IgD-negative memory B cell (primary cell): ENCODE measurements at regions not wholly inside any gene's neighbourhood (a gene's known extent, or its start where the extent isn't known, plus 50 kb on each side); places are given as distances from the start of the nearest gene placed in this dataset.
"Not testable (repeated sequence)": the region's sequence is repeated elsewhere in the genome, so short reads cannot be mapped to it uniquely, and the experiment has no call there.

Experiments
- H3K27ac Mint-ChIP-seq, 3 donors: one replicate each; pipeline ENCODE4 v1.8.0; 2020 to 2022; ENCODE audit warnings: mild to moderate bottlenecking in 3 of 3, mixed read lengths in 3 of 3, moderate library complexity in 1 of 3
- H3K27me3 Mint-ChIP-seq: one replicate; pipeline ENCODE4 v1.8.0; 2021; ENCODE audit warnings: mixed read lengths
- H3K36me3 Mint-ChIP-seq: one replicate; pipeline ENCODE4 v1.8.0; 2020; ENCODE audit warnings: mild to moderate bottlenecking, mixed read lengths
- H3K4me1 Mint-ChIP-seq, 3 donors: one replicate each; pipeline ENCODE4 v1.8.0; 2020 to 2022; ENCODE audit warnings: mixed read lengths in 3 of 3, mild to moderate bottlenecking in 1 of 3
- H3K4me3 Mint-ChIP-seq, 4 donors: one replicate each; pipeline ENCODE4 v1.8.0; 2020 to 2022; ENCODE audit warnings: mild to moderate bottlenecking in 4 of 4, mixed read lengths in 4 of 4, moderate library complexity in 3 of 4
- H3K9me3 Mint-ChIP-seq, 3 donors: one replicate each; pipeline ENCODE4 v1.8.0; 2020 to 2021; ENCODE audit warnings: mixed read lengths in 3 of 3, mild to moderate bottlenecking in 1 of 3

- Mint-ChIP-seq H3K4me3 (no peak overlapping the region), H3K27ac (no peak overlapping the region), H3K27me3 (no peaks in the 10 kb centered on the region), H3K4me1 (no peaks in the 10 kb centered on the region), H3K9me3 (peaks cover 11 to 30% (median 17%) of the 10 kb centered on the region in 3 donors), H3K36me3 (no peaks in the 10 kb centered on the region)
Observed at GRCh38 chr19:29154163-29154562, 58.8 kb downstream of the UQCRFS1 start.

- no peaks in the 10 kb centered on the region for H3K36me3 Mint-ChIP-seq
- no peaks in the 10 kb centered on the region for H3K27me3 Mint-ChIP-seq
- H3K4me1 Mint-ChIP-seq, result no peaks in the 10 kb centered on the region
- H3K4me3 Mint-ChIP-seq, result no peak overlapping the region
- H3K27ac Mint-ChIP-seq, result no peak overlapping the region
- H3K9me3 Mint-ChIP-seq, result peaks cover 0 to 5% (median under 1%) of the 10 kb centered on the region in 3 donors
Observed at GRCh38 chr19:29145756-29146155, 67.2 kb downstream of the UQCRFS1 start.

GRCh38 chr19:29143183-29143582, 69.8 kb downstream of the UQCRFS1 start:
- Mint-ChIP-seq H3K4me3 (no peak overlapping the region), H3K4me1 (no peaks in the 10 kb centered on the region), H3K27me3 (no peaks in the 10 kb centered on the region), H3K36me3 (no peaks in the 10 kb centered on the region), H3K9me3 (peaks cover 4 to 16% (median 5%) of the 10 kb centered on the region in 3 donors), H3K27ac (no peak overlapping the region)

- H3K27ac Mint-ChIP-seq, result no peak overlapping the region
- peaks cover 8 to 21% (median 18%) of the 10 kb centered on the region in 3 donors for H3K9me3 Mint-ChIP-seq
- no peaks in the 10 kb centered on the region for H3K36me3 Mint-ChIP-seq
- no peaks in the 10 kb centered on the region for H3K4me1 Mint-ChIP-seq
- no peaks in the 10 kb centered on the region for H3K27me3 Mint-ChIP-seq
- H3K4me3 Mint-ChIP-seq, result no peak overlapping the region
Observed at GRCh38 chr19:29139227-29139626, 73.7 kb downstream of the UQCRFS1 start.

GRCh38 chr19:29138206-29138605, 74.7 kb downstream of the UQCRFS1 start:
- not testable (repeated sequence) for H3K27me3 Mint-ChIP-seq, H3K4me3 Mint-ChIP-seq, H3K27ac Mint-ChIP-seq, H3K36me3 Mint-ChIP-seq, H3K4me1 Mint-ChIP-seq
- H3K9me3 Mint-ChIP-seq, result peaks cover 10 to 26% (median 24%) of the 10 kb centered on the region in 3 donors

GRCh38 chr19:29131456-29131855, 81.5 kb downstream of the UQCRFS1 start:
- no peaks in the 10 kb centered on the region for H3K4me1 Mint-ChIP-seq
- H3K36me3 Mint-ChIP-seq, result peaks cover 5% of the 10 kb centered on the region
- no peaks in the 10 kb centered on the region for H3K27me3 Mint-ChIP-seq
- H3K4me3 Mint-ChIP-seq, result no peak overlapping the region
- no peak overlapping the region for H3K27ac Mint-ChIP-seq
- peaks cover 6 to 21% (median 15%) of the 10 kb centered on the region in 3 donors for H3K9me3 Mint-ChIP-seq

- no peaks in the 10 kb centered on the region for H3K27me3 Mint-ChIP-seq
- no peak overlapping the region for H3K27ac Mint-ChIP-seq
- no peak overlapping the region for H3K4me3 Mint-ChIP-seq
- no peaks in the 10 kb centered on the region for H3K4me1 Mint-ChIP-seq
- peaks cover 5% of the 10 kb centered on the region for H3K36me3 Mint-ChIP-seq
- peaks cover 4 to 16% (median 13%) of the 10 kb centered on the region in 3 donors for H3K9me3 Mint-ChIP-seq
Observed at GRCh38 chr19:29129148-29129547, 83.8 kb downstream of the UQCRFS1 start.

- peaks cover 2 to 12% (median 10%) of the 10 kb centered on the region in 3 donors for H3K9me3 Mint-ChIP-seq
- no peak overlapping the region for H3K27ac Mint-ChIP-seq
Observed at GRCh38 chr19:29128203-29128602, 84.7 kb downstream of the UQCRFS1 start.

GRCh38 chr19:29122185-29122584, 90.8 kb downstream of the UQCRFS1 start:
- H3K4me1 Mint-ChIP-seq, result no peaks in the 10 kb centered on the region
- no peak overlapping the region for H3K4me3 Mint-ChIP-seq
- H3K9me3 Mint-ChIP-seq, result peaks cover 5 to 14% (median 13%) of the 10 kb centered on the region in 3 donors
- no peaks in the 10 kb centered on the region for H3K27me3 Mint-ChIP-seq
- no peaks in the 10 kb centered on the region for H3K36me3 Mint-ChIP-seq
- no peak overlapping the region for H3K27ac Mint-ChIP-seq

More at GRCh38 chr19:29128203-29128602, 84.7 kb downstream of the UQCRFS1 start:
- no peaks in the 10 kb centered on the region for H3K4me1 Mint-ChIP-seq
- no peak overlapping the region for H3K4me3 Mint-ChIP-seq
- no peaks in the 10 kb centered on the region for H3K36me3 Mint-ChIP-seq
- no peaks in the 10 kb centered on the region for H3K27me3 Mint-ChIP-seq

GRCh38 chr19:29121684-29122083, 91.3 kb downstream of the UQCRFS1 start:
- no peaks in the 10 kb centered on the region for H3K36me3 Mint-ChIP-seq
- no peak overlapping the region for H3K27ac Mint-ChIP-seq
- peaks cover 5 to 19% (median 13%) of the 10 kb centered on the region in 3 donors for H3K9me3 Mint-ChIP-seq
- no peaks in the 10 kb centered on the region for H3K27me3 Mint-ChIP-seq
- H3K4me1 Mint-ChIP-seq, result no peaks in the 10 kb centered on the region
- H3K4me3 Mint-ChIP-seq, result no peak overlapping the region

- peaks cover 2 to 18% (median 13%) of the 10 kb centered on the region in 3 donors for H3K9me3 Mint-ChIP-seq
- H3K36me3 Mint-ChIP-seq, result no peaks in the 10 kb centered on the region
- no peak overlapping the region for H3K27ac Mint-ChIP-seq
- H3K4me1 Mint-ChIP-seq, result no peaks in the 10 kb centered on the region
- peak overlapping the region in 1 of 4 donors; percentile 49 for H3K4me3 Mint-ChIP-seq
- no peaks in the 10 kb centered on the region for H3K27me3 Mint-ChIP-seq
Observed at GRCh38 chr19:29120466-29120865, 92.5 kb downstream of the UQCRFS1 start.

- Mint-ChIP-seq H3K27me3 (no peaks in the 10 kb centered on the region), H3K9me3 (peaks cover 2 to 18% (median 9%) of the 10 kb centered on the region in 3 donors), H3K36me3 (no peaks in the 10 kb centered on the region), H3K4me3 (peak overlapping the region in 1 of 4 donors; percentile 73), H3K27ac (peak overlapping the region in 1 of 3 donors; percentile 23), H3K4me1 (no peaks in the 10 kb centered on the region)
Observed at GRCh38 chr19:29119590-29119989, 93.4 kb downstream of the UQCRFS1 start.

- no peak overlapping the region for H3K4me3 Mint-ChIP-seq
- peaks cover 2 to 14% (median 9%) of the 10 kb centered on the region in 3 donors for H3K9me3 Mint-ChIP-seq
- H3K27ac Mint-ChIP-seq, result no peak overlapping the region
- no peaks in the 10 kb centered on the region for H3K27me3 Mint-ChIP-seq
- H3K4me1 Mint-ChIP-seq, result no peaks in the 10 kb centered on the region
- no peaks in the 10 kb centered on the region for H3K36me3 Mint-ChIP-seq
Observed at GRCh38 chr19:29118389-29118788, 94.6 kb downstream of the UQCRFS1 start.

GRCh38 chr19:29117926-29118325, 95.0 kb downstream of the UQCRFS1 start:
- H3K27me3 Mint-ChIP-seq, result no peaks in the 10 kb centered on the region
- no peak overlapping the region for H3K4me3 Mint-ChIP-seq
- no peak overlapping the region for H3K27ac Mint-ChIP-seq
- H3K36me3 Mint-ChIP-seq, result no peaks in the 10 kb centered on the region
- H3K4me1 Mint-ChIP-seq, result no peaks in the 10 kb centered on the region
- peaks cover 2 to 12% (median 7%) of the 10 kb centered on the region in 3 donors for H3K9me3 Mint-ChIP-seq

- Mint-ChIP-seq H3K9me3 (peaks cover 3 to 15% (median 5%) of the 10 kb centered on the region in 3 donors), H3K27me3 (no peaks in the 10 kb centered on the region), H3K27ac (peak overlapping the region in 1 of 3 donors; percentile 54), H3K4me1 (no peaks in the 10 kb centered on the region), H3K36me3 (peaks cover 2% of the 10 kb centered on the region), H3K4me3 (no peak overlapping the region)
Observed at GRCh38 chr19:29115181-29115580, 97.8 kb downstream of the UQCRFS1 start.

GRCh38 chr19:29113838-29114237, 99.1 kb downstream of the UQCRFS1 start:
- Mint-ChIP-seq H3K27me3 (no peaks in the 10 kb centered on the region), H3K27ac (no peak overlapping the region), H3K4me3 (no peak overlapping the region), H3K4me1 (no peaks in the 10 kb centered on the region), H3K36me3 (peaks cover 2% of the 10 kb centered on the region), H3K9me3 (peaks cover 2 to 16% (median 5%) of the 10 kb centered on the region in 3 donors)
